B cell (primary cell): ENCODE measurements at regions not wholly inside any gene's neighbourhood (a gene's known extent, or its start where the extent isn't known, plus 50 kb on each side); places are given as distances from the start of the nearest gene placed in this dataset.

Source experiments
- EZH2 ChIP-seq: IDR thresholded peaks from 2 replicates; pipeline ENCODE4 v1.6.1; 2012; ENCODE audit warnings: borderline replicate concordance, low read depth, mild to moderate bottlenecking, moderate library complexity, low read length; ENCODE audit not compliant: insufficient read depth, poor library complexity, severe bottlenecking
- TF ChIP-seq, protein P1 (sequence below): fragments of 200-600 bp; IDR thresholded peaks from one replicate; pipeline ENCODE4 v1.8.0; 2022; ENCODE audit warnings: antibody characterized with exemption, mild to moderate bottlenecking

GRCh38 chr4:66182636-66183035, 512.3 kb upstream of the EPHA5 start:
- TF ChIP-seq, protein P1, sequence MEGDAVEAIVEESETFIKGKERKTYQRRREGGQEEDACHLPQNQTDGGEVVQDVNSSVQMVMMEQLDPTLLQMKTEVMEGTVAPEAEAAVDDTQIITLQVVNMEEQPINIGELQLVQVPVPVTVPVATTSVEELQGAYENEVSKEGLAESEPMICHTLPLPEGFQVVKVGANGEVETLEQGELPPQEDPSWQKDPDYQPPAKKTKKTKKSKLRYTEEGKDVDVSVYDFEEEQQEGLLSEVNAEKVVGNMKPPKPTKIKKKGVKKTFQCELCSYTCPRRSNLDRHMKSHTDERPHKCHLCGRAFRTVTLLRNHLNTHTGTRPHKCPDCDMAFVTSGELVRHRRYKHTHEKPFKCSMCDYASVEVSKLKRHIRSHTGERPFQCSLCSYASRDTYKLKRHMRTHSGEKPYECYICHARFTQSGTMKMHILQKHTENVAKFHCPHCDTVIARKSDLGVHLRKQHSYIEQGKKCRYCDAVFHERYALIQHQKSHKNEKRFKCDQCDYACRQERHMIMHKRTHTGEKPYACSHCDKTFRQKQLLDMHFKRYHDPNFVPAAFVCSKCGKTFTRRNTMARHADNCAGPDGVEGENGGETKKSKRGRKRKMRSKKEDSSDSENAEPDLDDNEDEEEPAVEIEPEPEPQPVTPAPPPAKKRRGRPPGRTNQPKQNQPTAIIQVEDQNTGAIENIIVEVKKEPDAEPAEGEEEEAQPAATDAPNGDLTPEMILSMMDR = no peak
- TF ChIP-seq EZH2 = no peak
